Keratinocyte (primary cell): ENCODE measurements at regions not wholly inside any gene's neighbourhood (a gene's known extent, or its start where the extent isn't known, plus 50 kb on each side); places are given as distances from the start of the nearest gene placed in this dataset.

Source experiments
- DNase-seq: peaks from one replicate; pipeline ENCODE4 v3.0.0-alpha.2; 2011; ENCODE audit warnings: low read depth, missing footprints, low spot score
- FAIRE-seq: peaks from 2 replicates; lab custom pipeline; 2011; peaks lifted over from hg19 to GRCh38; lab: Jason Lieb, UNC
- H2AFZ ChIP-seq: 2 replicates; pipeline ENCODE4 v1.6.0; 2012; ENCODE audit warnings: low read length, control low read depth, inconsistent platforms; ENCODE audit not compliant: control insufficient read depth
- H3K27ac ChIP-seq: 2 replicates; pipeline ENCODE4 v1.5.1; 2011; ENCODE audit warnings: low read length; ENCODE audit not compliant: control insufficient read depth, insufficient read depth
- H3K27me3 ChIP-seq: 3 replicates; pipeline ENCODE4 v1.6.0; 2011; ENCODE audit warnings: low read length; ENCODE audit not compliant: control insufficient read depth, insufficient read depth; ENCODE audit errors: extremely low read depth
- H3K36me3 ChIP-seq, 2 experiments: 2 replicates in 1 of 2; 3 replicates in 1 of 2; pipeline ENCODE4 v1.5.1; 2011; ENCODE audit warnings: low read length in 2 of 2, mild to moderate bottlenecking in 1 of 2; ENCODE audit not compliant: control insufficient read depth in 2 of 2, insufficient read depth in 2 of 2; ENCODE audit errors: extremely low read depth in 1 of 2
- H3K4me1 ChIP-seq: 3 replicates; pipeline ENCODE4 v1.5.1; 2011; ENCODE audit warnings: low read length; ENCODE audit not compliant: control insufficient read depth, insufficient read depth; ENCODE audit errors: extremely low read depth
- H3K4me2 ChIP-seq: 3 replicates; pipeline ENCODE4 v1.6.0; 2011; ENCODE audit warnings: low read depth, low read length; ENCODE audit not compliant: control insufficient read depth, insufficient read depth; ENCODE audit errors: extremely low read depth
- H3K4me3 ChIP-seq, 3 experiments: fragments of 200-600 bp in 1 of 3; sonication (generic) in 1 of 3; 2 replicates in 2 of 3; 3 replicates in 1 of 3; pipeline ENCODE4 v1.5.1; 2011 to 2016; ENCODE audit warnings: low read length in 3 of 3, mild to moderate bottlenecking in 3 of 3, control low read depth in 2 of 3, inconsistent platforms in 1 of 3, low read depth in 1 of 3, mixed read lengths in 1 of 3, mixed run types in 1 of 3, moderate library complexity in 1 of 3; ENCODE audit not compliant: control insufficient read depth in 2 of 3, insufficient read depth in 2 of 3; ENCODE audit errors: extremely low read depth in 1 of 3
- H3K79me2 ChIP-seq: 2 replicates; pipeline ENCODE4 v1.6.0; 2012; ENCODE audit warnings: low read length; ENCODE audit not compliant: control insufficient read depth, insufficient read depth
- H3K9ac ChIP-seq: 3 replicates; pipeline ENCODE4 v1.6.0; 2011; ENCODE audit warnings: low read length; ENCODE audit not compliant: control insufficient read depth, insufficient read depth; ENCODE audit errors: extremely low read depth
- H3K9me1 ChIP-seq: 3 replicates; pipeline ENCODE4 v1.6.0; 2011; ENCODE audit warnings: low read length; ENCODE audit not compliant: control insufficient read depth, insufficient read depth; ENCODE audit errors: extremely low read depth
- H3K9me3 ChIP-seq: 2 replicates; pipeline ENCODE4 v1.5.1; 2012; ENCODE audit warnings: low read depth, low read length; ENCODE audit not compliant: control insufficient read depth
- H4K20me1 ChIP-seq: 3 replicates; pipeline ENCODE4 v1.6.0; 2011; ENCODE audit warnings: low read length; ENCODE audit not compliant: control insufficient read depth, insufficient read depth; ENCODE audit errors: extremely low read depth
- CTCF ChIP-seq, 3 experiments: IDR thresholded peaks in 1 of 3; conservative IDR thresholded peaks in 1 of 3; optimal IDR thresholded peaks in 1 of 3; 2 replicates in 2 of 3; 3 replicates in 1 of 3; pipeline versions ENCODE3 to v1.5.1; 2011; ENCODE audit warnings: low read length in 3 of 3, mild to moderate bottlenecking in 3 of 3, moderate library complexity in 2 of 3, control low read depth in 1 of 3, inconsistent platforms in 1 of 3; ENCODE audit not compliant: insufficient read depth in 2 of 3; ENCODE audit errors: extremely low read depth in 1 of 3
- EZH2 ChIP-seq: IDR thresholded peaks from one replicate; pipeline ENCODE4 v1.6.1; 2012; ENCODE audit warnings: inconsistent platforms, mild to moderate bottlenecking, low read length, moderate library complexity
- dilution Hi-C: fragments of 300-500 bp; cut with MboI; formaldehyde crosslinking; loops from one replicate; pipeline ENCODE4 v1.7.0; 2020; ENCODE audit warnings: low sequenced_read_pairs; ENCODE audit not compliant: extremely low pct_ligation_motif_present

- Histone ChIP-seq H3K9me3 (no peaks in the 10 kb centered on the region), H3K27me3 (no peaks in the 10 kb centered on the region), H3K9ac (no peak overlapping the region), H3K9me1 (peaks cover 7% of the 10 kb centered on the region), H3K27ac (no peak overlapping the region), H2AFZ (no peak overlapping the region), H4K20me1 (peaks cover 39% of the 10 kb centered on the region), H3K4me2 (no peak overlapping the region), H3K36me3 (no peaks in the 10 kb centered on the region), H3K4me1 (peaks cover 18% of the 10 kb centered on the region), H3K79me2 (peaks cover 97% of the 10 kb centered on the region), H3K4me3 (no peak overlapping the region)
- dilution Hi-C loops, result no loop called here
- FAIRE-seq (no peak), DNase-seq (no peak)
- TF ChIP-seq EZH2, result no peak
- no peak for TF ChIP-seq CTCF (optimal IDR thresholded peaks at IDR 0.05 in 1 of 3, IDR thresholded peaks at IDR 0.05 in 1 of 3, conservative IDR thresholded peaks at IDR 0.05 in 1 of 3; ENCODE audit: extremely low read depth in 1 of 3, insufficient read depth in 2 of 3, low read length in 3 of 3)
These were observed 392.1 kb downstream of the SOX9 start for GRCh38 chr17:72512649-72513556.

DNA sequence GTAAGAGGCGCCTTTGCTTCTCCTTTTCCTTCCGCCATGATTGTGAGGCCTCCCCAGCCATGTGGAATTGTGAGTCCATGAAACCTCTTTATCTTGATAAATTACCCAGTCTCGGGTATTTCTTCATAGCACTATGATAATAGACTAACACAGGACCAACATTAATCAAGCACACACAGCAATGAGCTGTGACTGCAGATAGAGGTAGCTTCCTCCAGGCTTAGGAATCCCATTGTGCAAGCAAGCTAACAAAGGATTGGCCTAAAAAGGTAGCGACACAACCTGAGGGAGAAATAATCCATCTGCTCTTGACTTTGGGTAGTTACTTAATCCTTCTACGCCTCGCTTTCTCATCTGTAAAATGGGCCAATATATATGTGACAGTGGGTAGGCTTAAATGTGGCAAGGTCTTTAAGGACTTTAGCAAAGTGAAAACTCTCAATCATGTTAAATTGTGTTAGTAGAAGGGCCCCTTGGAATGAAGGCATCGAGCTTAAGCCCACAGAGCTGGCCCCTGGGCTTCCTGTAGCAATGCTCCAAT lies 393.6 kb downstream of the SOX9 start:
- H2AFZ ChIP-seq, result no peak overlapping the region
- no peaks in the 10 kb centered on the region for H3K27me3 ChIP-seq
- TF ChIP-seq EZH2 (no peak), CTCF (optimal IDR thresholded peaks at IDR 0.05 in 1 of 3, IDR thresholded peaks at IDR 0.05 in 1 of 3, conservative IDR thresholded peaks at IDR 0.05 in 1 of 3; ENCODE audit: extremely low read depth in 1 of 3, insufficient read depth in 2 of 3, low read length in 3 of 3) (no peak)
- FAIRE-seq (no peak), DNase-seq (no peak)
- H3K79me2 ChIP-seq, result peaks cover 98% of the 10 kb centered on the region
- H4K20me1 ChIP-seq, result peaks cover 45% of the 10 kb centered on the region
- H3K9ac ChIP-seq, result no peak overlapping the region
- H3K9me1 ChIP-seq, result peaks cover 13% of the 10 kb centered on the region
- H3K9me3 ChIP-seq, result no peaks in the 10 kb centered on the region
- H3K36me3 ChIP-seq, result no peaks in the 10 kb centered on the region
- no peak overlapping the region for H3K27ac ChIP-seq
- no peak overlapping the region for H3K4me2 ChIP-seq
- peaks cover 18% of the 10 kb centered on the region for H3K4me1 ChIP-seq
- H3K4me3 ChIP-seq, result no peak overlapping the region
- dilution Hi-C loops, result no loop called here
